AG04450 (cell line): ENCODE measurements at regions not wholly inside any gene's neighbourhood (a gene's known extent, or its start where the extent isn't known, plus 50 kb on each side); places are given as distances from the start of the nearest gene placed in this dataset.

Experiments
- CTCF ChIA-PET: fragments of 300-600, 350-600 bp; formaldehyde crosslinking; extraction: SDS; loops from one replicate; lab custom pipeline; 2022; ENCODE audit warnings: antibody characterized with exemption, inconsistent platforms; lab: Charles Lee
- POLR2A ChIA-PET: fragments of 350-600 bp; formaldehyde crosslinking; extraction: SDS; loops from one replicate; lab custom pipeline; 2021; ENCODE audit warnings: antibody characterized with exemption, inconsistent platforms; lab: Yijun Ruan, JAX
- DNase-seq: peaks from one replicate; pipeline ENCODE4 v3.0.0-alpha.2; 2011; ENCODE audit warnings: low read depth, low spot score
- H3K27ac ChIP-seq: one replicate; pipeline ENCODE4 v1.5.1; 2012; ENCODE audit warnings: low read depth, low read length, control low read depth
- H3K27me3 ChIP-seq: one replicate; pipeline ENCODE4 v1.6.0; 2012; ENCODE audit warnings: low read length; ENCODE audit not compliant: control insufficient read depth, insufficient read depth
- H3K4me3 ChIP-seq: 2 replicates; pipeline ENCODE4 v1.5.1; 2011; ENCODE audit warnings: mild to moderate bottlenecking, low read depth, low read length, control low read depth
- H3K9me3 ChIP-seq: 2 replicates; pipeline ENCODE4 v1.5.1; 2012; ENCODE audit warnings: low read length; ENCODE audit not compliant: control insufficient read depth, insufficient read depth
- TF ChIP-seq, protein P1 (sequence below): IDR thresholded peaks from 2 replicates; pipeline ENCODE4 v1.5.1; 2011; ENCODE audit warnings: low read depth, low read length, control low read depth, inconsistent platforms

DNA sequence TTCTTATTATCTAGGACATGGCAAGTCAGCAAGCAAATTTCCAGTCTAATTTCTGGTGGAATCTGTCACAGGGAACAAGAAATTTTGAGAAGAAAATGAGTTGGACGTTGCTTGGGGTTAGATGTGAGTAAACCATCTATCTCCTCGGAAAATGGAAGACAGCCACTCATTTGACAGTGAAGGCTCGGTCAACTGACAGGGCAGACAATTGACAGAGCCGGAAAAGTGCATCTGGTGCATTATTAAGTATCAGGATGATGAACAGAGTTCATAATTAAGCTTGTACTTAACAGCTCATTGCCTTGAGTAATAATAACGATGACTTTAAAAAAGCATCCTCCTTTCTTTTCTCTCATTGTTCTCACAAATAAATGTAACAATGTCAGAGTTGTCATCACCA lies 168.4 kb downstream of the MAD2L1 start:
- ChIA-PET POLR2A (no interaction called here), CTCF (interaction anchor here (1.2 kb wide), 1 partner anchor 270 kb away, joined by 3 read pairs; the partner anchor contains the start of gene PDE5A)
- H3K9me3 ChIP-seq = no peaks in the 10 kb centered on the region
- no peak overlapping the region for H3K4me3 ChIP-seq
- H3K27me3 ChIP-seq = no peaks in the 10 kb centered on the region
- TF ChIP-seq, protein P1, sequence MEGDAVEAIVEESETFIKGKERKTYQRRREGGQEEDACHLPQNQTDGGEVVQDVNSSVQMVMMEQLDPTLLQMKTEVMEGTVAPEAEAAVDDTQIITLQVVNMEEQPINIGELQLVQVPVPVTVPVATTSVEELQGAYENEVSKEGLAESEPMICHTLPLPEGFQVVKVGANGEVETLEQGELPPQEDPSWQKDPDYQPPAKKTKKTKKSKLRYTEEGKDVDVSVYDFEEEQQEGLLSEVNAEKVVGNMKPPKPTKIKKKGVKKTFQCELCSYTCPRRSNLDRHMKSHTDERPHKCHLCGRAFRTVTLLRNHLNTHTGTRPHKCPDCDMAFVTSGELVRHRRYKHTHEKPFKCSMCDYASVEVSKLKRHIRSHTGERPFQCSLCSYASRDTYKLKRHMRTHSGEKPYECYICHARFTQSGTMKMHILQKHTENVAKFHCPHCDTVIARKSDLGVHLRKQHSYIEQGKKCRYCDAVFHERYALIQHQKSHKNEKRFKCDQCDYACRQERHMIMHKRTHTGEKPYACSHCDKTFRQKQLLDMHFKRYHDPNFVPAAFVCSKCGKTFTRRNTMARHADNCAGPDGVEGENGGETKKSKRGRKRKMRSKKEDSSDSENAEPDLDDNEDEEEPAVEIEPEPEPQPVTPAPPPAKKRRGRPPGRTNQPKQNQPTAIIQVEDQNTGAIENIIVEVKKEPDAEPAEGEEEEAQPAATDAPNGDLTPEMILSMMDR = no peak
- no peak for DNase-seq
- H3K27ac ChIP-seq = no peak overlapping the region

DNA sequence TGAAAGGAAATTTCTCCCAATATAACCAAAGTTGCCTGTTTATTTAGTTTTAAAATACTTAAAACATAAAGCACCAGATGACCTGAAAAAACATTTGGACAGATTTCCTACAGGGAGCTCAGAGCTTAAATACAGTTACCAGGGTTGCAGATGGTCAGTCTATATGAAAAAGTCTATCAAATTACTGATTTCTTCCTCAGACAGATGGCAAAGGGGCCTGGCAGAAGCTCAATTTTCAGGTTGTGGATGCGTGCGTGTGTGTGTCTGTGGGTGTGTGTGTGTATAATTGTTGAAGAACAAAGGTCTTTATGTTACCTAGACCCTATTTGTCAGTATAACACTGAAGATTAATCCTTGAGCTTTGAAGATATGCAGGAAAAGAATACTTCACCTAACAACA lies 169.4 kb downstream of the MAD2L1 start:
- H3K9me3 ChIP-seq = no peaks in the 10 kb centered on the region
- H3K27ac ChIP-seq = no peak overlapping the region
- CTCF ChIA-PET = interaction anchor here (1.2 kb wide), 1 partner anchor 269 kb away, joined by 3 read pairs; the partner anchor contains the start of gene PDE5A
- H3K27me3 ChIP-seq = no peaks in the 10 kb centered on the region
- H3K4me3 ChIP-seq = no peak overlapping the region
- no peak for DNase-seq
- TF ChIP-seq, protein P1 = no peak
- POLR2A ChIA-PET = no interaction called here

DNA sequence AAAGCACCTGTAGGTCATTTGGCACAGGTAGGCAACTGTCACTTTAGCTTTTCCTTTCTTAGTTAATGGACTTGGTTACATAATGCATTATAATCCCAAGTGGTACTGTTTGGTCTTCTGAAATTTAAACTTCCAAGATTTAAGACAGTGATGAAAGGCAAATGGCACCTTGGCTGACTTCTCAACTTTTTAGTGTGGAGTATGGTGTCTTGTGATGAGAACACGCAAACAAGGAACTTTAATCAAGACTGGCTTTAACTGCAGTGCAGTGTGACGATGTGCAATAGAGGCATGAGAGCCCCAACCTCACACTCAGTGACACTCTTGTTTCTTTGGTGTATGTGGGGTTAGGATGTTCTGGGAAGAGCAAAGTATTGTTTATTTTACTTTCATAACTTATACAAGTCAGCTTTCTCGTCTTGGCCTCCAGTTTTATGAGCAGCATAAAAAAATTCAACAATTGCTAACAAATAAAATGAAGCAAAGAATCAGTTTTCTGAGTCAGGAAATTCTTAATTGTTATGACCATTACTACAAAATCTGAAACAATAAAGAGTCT lies 171.9 kb downstream of the MAD2L1 start:
- CTCF ChIA-PET = no interaction called here
- no peaks in the 10 kb centered on the region for H3K9me3 ChIP-seq
- POLR2A ChIA-PET = interaction anchor here (0.5 kb wide), 1 partner anchor 43 kb away, joined by 3 read pairs; no protein-coding TSS in a partner anchor
- H3K27ac ChIP-seq = no peak overlapping the region
- no peaks in the 10 kb centered on the region for H3K27me3 ChIP-seq
- TF ChIP-seq, protein P1 = no peak
- DNase-seq = no peak
- H3K4me3 ChIP-seq = no peak overlapping the region

DNA sequence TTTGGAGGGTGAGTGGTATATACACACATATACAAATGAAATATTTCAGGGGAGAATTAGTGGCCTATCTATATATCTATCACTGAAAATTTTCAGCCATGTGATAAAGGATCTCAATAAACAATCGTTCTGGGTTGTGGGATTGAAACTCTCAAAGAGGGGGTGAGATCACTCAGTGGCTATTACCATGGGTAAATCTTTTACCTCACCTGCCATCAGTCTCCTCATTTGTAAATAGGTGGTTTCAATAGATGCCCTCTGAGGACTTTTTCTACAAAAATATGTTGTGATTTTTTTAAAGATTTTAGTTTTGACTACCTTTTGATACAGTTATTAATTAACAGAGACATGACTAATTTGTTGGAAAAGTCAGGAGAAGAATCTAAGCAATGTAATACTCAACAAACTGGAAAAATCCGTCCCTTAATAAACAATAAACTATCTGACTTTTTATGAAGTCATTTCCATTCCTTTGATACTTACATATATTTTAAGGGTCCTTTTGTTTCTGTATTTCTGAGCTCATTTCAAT lies 192.8 kb downstream of the MAD2L1 start:
- Histone ChIP-seq H3K9me3 (no peaks in the 10 kb centered on the region), H3K4me3 (no peak overlapping the region), H3K27ac (no peak overlapping the region), H3K27me3 (no peaks in the 10 kb centered on the region)
- POLR2A ChIA-PET = no interaction called here
- CTCF ChIA-PET = no interaction called here
- DNase-seq = no peak
- TF ChIP-seq, protein P1 = no peak

DNA sequence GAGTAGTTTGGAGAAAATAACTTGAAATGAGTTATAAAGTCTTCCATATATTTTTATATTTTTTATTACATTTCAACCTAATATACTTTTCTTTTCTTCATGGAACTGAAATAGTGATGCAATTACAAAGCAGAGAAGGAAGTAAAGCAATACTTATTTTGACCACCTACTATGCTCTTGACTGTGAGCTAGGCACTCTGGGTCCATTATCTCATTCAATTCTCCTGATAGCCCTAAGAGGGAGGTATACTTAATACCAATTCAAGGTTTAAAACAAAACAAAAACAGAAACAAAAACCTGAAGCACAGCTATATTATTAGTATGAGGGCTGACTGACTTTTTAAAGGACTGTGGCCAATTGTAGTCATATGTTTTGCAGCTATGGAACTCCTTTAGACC lies 193.5 kb downstream of the MAD2L1 start:
- Histone ChIP-seq H3K27ac (no peak overlapping the region), H3K4me3 (no peak overlapping the region), H3K9me3 (no peaks in the 10 kb centered on the region), H3K27me3 (no peaks in the 10 kb centered on the region)
- no peak for DNase-seq
- POLR2A ChIA-PET = no interaction called here
- TF ChIP-seq, protein P1 = no peak
- CTCF ChIA-PET = no interaction called here
